Loucy (cell line): ENCODE measurements at regions not wholly inside any gene's neighbourhood (a gene's known extent, or its start where the extent isn't known, plus 50 kb on each side); places are given as distances from the start of the nearest gene placed in this dataset.

Experiments used
- EZH2phosphoT487 ChIP-seq: fragments of 200-600 bp; IDR thresholded peaks from 2 replicates; pipeline ENCODE4 v1.6.1; 2018; ENCODE audit warnings: antibody characterized with exemption, mild to moderate bottlenecking, moderate library complexity, borderline replicate concordance
- TF ChIP-seq, protein P1 (sequence below): fragments of 200-600 bp; sonication (generic); conservative IDR thresholded peaks from 2 replicates; pipeline ENCODE4 v1.5.1; 2014; ENCODE audit warnings: mild to moderate bottlenecking, antibody characterized with exemption, low read length

DNA sequence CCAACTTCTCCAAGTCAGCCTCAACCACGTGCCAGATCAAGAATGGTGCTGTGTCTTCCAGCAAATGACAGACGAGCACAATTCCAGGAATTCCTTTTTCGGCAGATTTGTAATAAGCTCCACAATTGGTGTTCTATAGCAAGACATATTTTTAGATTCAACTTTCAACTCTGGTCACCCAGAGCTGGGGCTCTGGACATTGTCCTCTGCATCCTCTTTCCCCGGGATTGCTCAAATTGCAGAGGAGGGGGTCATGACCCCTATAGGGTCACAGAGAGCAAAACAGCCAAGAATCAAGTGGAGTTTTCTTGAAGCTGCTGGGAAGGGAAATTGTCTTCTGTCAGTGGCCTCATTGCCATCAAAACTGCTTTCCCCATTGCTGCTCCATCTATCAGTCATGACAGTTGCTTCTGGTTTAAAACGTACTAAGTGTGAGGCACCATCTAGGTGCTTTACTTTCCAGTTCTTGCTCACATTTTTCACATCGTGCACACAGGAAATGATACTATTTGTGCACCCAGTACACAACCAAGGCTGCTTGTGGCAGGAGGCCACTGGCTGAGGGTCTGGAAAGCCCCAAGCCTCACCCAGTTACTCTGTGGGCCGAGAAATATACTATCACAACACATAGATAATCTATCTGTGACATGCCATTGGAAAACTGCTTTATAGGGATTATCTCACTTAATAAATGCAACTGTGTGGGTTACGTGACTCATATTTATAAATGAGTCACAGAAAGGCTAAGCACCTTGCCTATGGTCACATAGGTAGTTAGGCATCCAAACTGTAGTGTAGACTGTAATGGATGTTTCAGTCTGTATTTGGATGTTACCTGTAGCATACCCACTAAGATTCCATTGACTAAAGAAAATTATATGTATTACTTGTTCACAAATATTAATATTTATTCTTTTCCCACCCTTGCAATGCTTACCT is 91.7 kb upstream of the PHOX2B start:
- TF ChIP-seq, protein P1, sequence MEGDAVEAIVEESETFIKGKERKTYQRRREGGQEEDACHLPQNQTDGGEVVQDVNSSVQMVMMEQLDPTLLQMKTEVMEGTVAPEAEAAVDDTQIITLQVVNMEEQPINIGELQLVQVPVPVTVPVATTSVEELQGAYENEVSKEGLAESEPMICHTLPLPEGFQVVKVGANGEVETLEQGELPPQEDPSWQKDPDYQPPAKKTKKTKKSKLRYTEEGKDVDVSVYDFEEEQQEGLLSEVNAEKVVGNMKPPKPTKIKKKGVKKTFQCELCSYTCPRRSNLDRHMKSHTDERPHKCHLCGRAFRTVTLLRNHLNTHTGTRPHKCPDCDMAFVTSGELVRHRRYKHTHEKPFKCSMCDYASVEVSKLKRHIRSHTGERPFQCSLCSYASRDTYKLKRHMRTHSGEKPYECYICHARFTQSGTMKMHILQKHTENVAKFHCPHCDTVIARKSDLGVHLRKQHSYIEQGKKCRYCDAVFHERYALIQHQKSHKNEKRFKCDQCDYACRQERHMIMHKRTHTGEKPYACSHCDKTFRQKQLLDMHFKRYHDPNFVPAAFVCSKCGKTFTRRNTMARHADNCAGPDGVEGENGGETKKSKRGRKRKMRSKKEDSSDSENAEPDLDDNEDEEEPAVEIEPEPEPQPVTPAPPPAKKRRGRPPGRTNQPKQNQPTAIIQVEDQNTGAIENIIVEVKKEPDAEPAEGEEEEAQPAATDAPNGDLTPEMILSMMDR: no peak
- no peak for TF ChIP-seq EZH2phosphoT487
